Activated T-helper 17 cell treated with anti-CD3 and anti-CD28 coated beads, Interleukin-2, amount 50 U/mL, for 72 hours (primary cell): ENCODE measurements at regions not wholly inside any gene's neighbourhood (a gene's known extent, or its start where the extent isn't known, plus 50 kb on each side); places are given as distances from the start of the nearest gene placed in this dataset.
A peak's percentile ranks its signal among the peaks of the same experiment; 100 is the strongest.

Experiments
- ATAC-seq: fragments of 150-1000 bp; cut with Tn5 transposase; replicated peaks from 2 replicates; pipeline ENCODE4 v1.10.0; 2021; ENCODE audit warnings: mild to moderate bottlenecking, moderate library complexity
- H3K27ac Mint-ChIP-seq: one replicate; pipeline ENCODE4 v1.8.0; 2022; ENCODE audit warnings: mixed read lengths
- H3K27me3 Mint-ChIP-seq: one replicate; pipeline ENCODE4 v1.8.0; 2022; ENCODE audit warnings: mixed read lengths
- H3K36me3 Mint-ChIP-seq: one replicate; pipeline ENCODE4 v1.8.0; 2022; ENCODE audit warnings: low read depth, mild to moderate bottlenecking, mixed read lengths
- H3K4me1 Mint-ChIP-seq: one replicate; pipeline ENCODE4 v1.8.0; 2022; ENCODE audit warnings: mixed read lengths
- H3K4me3 Mint-ChIP-seq: one replicate; pipeline ENCODE4 v1.8.0; 2022; ENCODE audit warnings: mild to moderate bottlenecking, mixed read lengths
- H3K9me3 Mint-ChIP-seq: one replicate; pipeline ENCODE4 v1.8.0; 2022; ENCODE audit warnings: mixed read lengths

GRCh38 chr9:73039271-73040263 is 86.7 kb upstream of the ALDH1A1 start:
- H3K4me3 Mint-ChIP-seq, result no peak overlapping the region
- no peaks in the 10 kb centered on the region for H3K36me3 Mint-ChIP-seq
- ATAC-seq, result no peak
- no peaks in the 10 kb centered on the region for H3K9me3 Mint-ChIP-seq
- peaks cover 15% of the 10 kb centered on the region for H3K27me3 Mint-ChIP-seq
- no peaks in the 10 kb centered on the region for H3K4me1 Mint-ChIP-seq
- H3K27ac Mint-ChIP-seq, result no peak overlapping the region

GRCh38 chr9:73038613-73039012 is 85.8 kb upstream of the ALDH1A1 start:
- Mint-ChIP-seq H3K27ac (no peak overlapping the region), H3K27me3 (peaks cover 16% of the 10 kb centered on the region), H3K4me3 (no peak overlapping the region), H3K4me1 (no peaks in the 10 kb centered on the region), H3K36me3 (no peaks in the 10 kb centered on the region), H3K9me3 (no peaks in the 10 kb centered on the region)
- ATAC-seq, result no peak

- Mint-ChIP-seq H3K27ac (no peak overlapping the region), H3K4me1 (no peaks in the 10 kb centered on the region), H3K4me3 (no peak overlapping the region), H3K27me3 (peaks cover 17% of the 10 kb centered on the region), H3K36me3 (no peaks in the 10 kb centered on the region), H3K9me3 (no peaks in the 10 kb centered on the region)
- no peak for ATAC-seq
Measured at GRCh38 chr9:73038089-73038509, 85.2 kb upstream of the ALDH1A1 start.

GRCh38 chr9:73037613-73038012 is 84.8 kb upstream of the ALDH1A1 start:
- no peak overlapping the region for H3K4me3 Mint-ChIP-seq
- H3K36me3 Mint-ChIP-seq, result no peaks in the 10 kb centered on the region
- no peaks in the 10 kb centered on the region for H3K9me3 Mint-ChIP-seq
- ATAC-seq, result no peak
- H3K27ac Mint-ChIP-seq, result no peak overlapping the region
- H3K27me3 Mint-ChIP-seq, result peaks cover 19% of the 10 kb centered on the region
- H3K4me1 Mint-ChIP-seq, result no peaks in the 10 kb centered on the region

- ATAC-seq, result no peak
- Mint-ChIP-seq H3K4me1 (no peaks in the 10 kb centered on the region), H3K27me3 (peaks cover 17% of the 10 kb centered on the region), H3K9me3 (no peaks in the 10 kb centered on the region), H3K27ac (no peak overlapping the region), H3K4me3 (no peak overlapping the region), H3K36me3 (no peaks in the 10 kb centered on the region)
Measured at GRCh38 chr9:73034962-73035361, 82.1 kb upstream of the ALDH1A1 start.

- peaks cover 10% of the 10 kb centered on the region for H3K27me3 Mint-ChIP-seq
- no peak overlapping the region for H3K4me3 Mint-ChIP-seq
- H3K4me1 Mint-ChIP-seq, result no peaks in the 10 kb centered on the region
- no peak overlapping the region for H3K27ac Mint-ChIP-seq
- ATAC-seq, result no peak
- H3K9me3 Mint-ChIP-seq, result no peaks in the 10 kb centered on the region
- no peaks in the 10 kb centered on the region for H3K36me3 Mint-ChIP-seq
Measured at GRCh38 chr9:73031350-73031749, 78.5 kb upstream of the ALDH1A1 start.

- Mint-ChIP-seq H3K36me3 (no peaks in the 10 kb centered on the region), H3K4me1 (no peaks in the 10 kb centered on the region), H3K9me3 (no peaks in the 10 kb centered on the region), H3K27ac (no peak overlapping the region), H3K27me3 (peaks cover 7% of the 10 kb centered on the region), H3K4me3 (no peak overlapping the region)
- no peak for ATAC-seq
Measured at GRCh38 chr9:73030370-73031030, 77.6 kb upstream of the ALDH1A1 start.

- no peak for ATAC-seq
- no peaks in the 10 kb centered on the region for H3K36me3 Mint-ChIP-seq
- peaks cover 3% of the 10 kb centered on the region for H3K27me3 Mint-ChIP-seq
- H3K9me3 Mint-ChIP-seq, result no peaks in the 10 kb centered on the region
- H3K27ac Mint-ChIP-seq, result no peak overlapping the region
- no peak overlapping the region for H3K4me3 Mint-ChIP-seq
- H3K4me1 Mint-ChIP-seq, result no peaks in the 10 kb centered on the region
Measured at GRCh38 chr9:73029346-73029745, 76.5 kb upstream of the ALDH1A1 start.

GRCh38 chr9:73026375-73026774 is 73.5 kb upstream of the ALDH1A1 start:
- ATAC-seq, result no peak
- Mint-ChIP-seq H3K9me3 (no peaks in the 10 kb centered on the region), H3K4me3 (no peak overlapping the region), H3K36me3 (no peaks in the 10 kb centered on the region), H3K4me1 (peaks cover 9% of the 10 kb centered on the region), H3K27me3 (peaks cover 3% of the 10 kb centered on the region), H3K27ac (no peak overlapping the region)

- no peak overlapping the region for H3K27ac Mint-ChIP-seq
- ATAC-seq, result no peak
- H3K4me1 Mint-ChIP-seq, result peaks cover 9% of the 10 kb centered on the region
Measured at GRCh38 chr9:73024601-73025034, 71.8 kb upstream of the ALDH1A1 start.

GRCh38 chr9:73023025-73023541 is 70.2 kb upstream of the ALDH1A1 start:
- H3K4me1 Mint-ChIP-seq, result peaks cover 9% of the 10 kb centered on the region
- peak overlapping the region; percentile 66 for H3K27ac Mint-ChIP-seq
- H3K27me3 Mint-ChIP-seq, result peaks cover 10% of the 10 kb centered on the region
- no peaks in the 10 kb centered on the region for H3K9me3 Mint-ChIP-seq
- no peaks in the 10 kb centered on the region for H3K36me3 Mint-ChIP-seq
- H3K4me3 Mint-ChIP-seq, result peak overlapping the region; percentile 32
- ATAC-seq, result peak; percentile 83

More at GRCh38 chr9:73024601-73025034, 71.8 kb upstream of the ALDH1A1 start:
- Mint-ChIP-seq H3K9me3 (no peaks in the 10 kb centered on the region), H3K36me3 (no peaks in the 10 kb centered on the region), H3K4me3 (no peak overlapping the region), H3K27me3 (peaks cover 6% of the 10 kb centered on the region)

- peak overlapping the region; percentile 66 for H3K27ac Mint-ChIP-seq
Measured at GRCh38 chr9:73022353-73022752, 69.5 kb upstream of the ALDH1A1 start.

GRCh38 chr9:73020877-73021276 is 68.0 kb upstream of the ALDH1A1 start:
- H3K4me1 Mint-ChIP-seq, result peaks cover 9% of the 10 kb centered on the region
- no peak for ATAC-seq
- H3K27me3 Mint-ChIP-seq, result peaks cover 10% of the 10 kb centered on the region
- H3K27ac Mint-ChIP-seq, result no peak overlapping the region
- H3K4me3 Mint-ChIP-seq, result no peak overlapping the region
- no peaks in the 10 kb centered on the region for H3K36me3 Mint-ChIP-seq
- H3K9me3 Mint-ChIP-seq, result no peaks in the 10 kb centered on the region

More at GRCh38 chr9:73022353-73022752, 69.5 kb upstream of the ALDH1A1 start:
- H3K4me1 Mint-ChIP-seq, result peaks cover 9% of the 10 kb centered on the region
- H3K4me3 Mint-ChIP-seq, result no peak overlapping the region
- no peak for ATAC-seq
- peaks cover 10% of the 10 kb centered on the region for H3K27me3 Mint-ChIP-seq
- H3K36me3 Mint-ChIP-seq, result no peaks in the 10 kb centered on the region
- H3K9me3 Mint-ChIP-seq, result no peaks in the 10 kb centered on the region

- no peak overlapping the region for H3K27ac Mint-ChIP-seq
- no peaks in the 10 kb centered on the region for H3K4me1 Mint-ChIP-seq
- ATAC-seq, result no peak
- peaks cover 16% of the 10 kb centered on the region for H3K27me3 Mint-ChIP-seq
- H3K4me3 Mint-ChIP-seq, result no peak overlapping the region
- H3K36me3 Mint-ChIP-seq, result no peaks in the 10 kb centered on the region
- H3K9me3 Mint-ChIP-seq, result no peaks in the 10 kb centered on the region
Measured at GRCh38 chr9:73014011-73014410, 61.2 kb upstream of the ALDH1A1 start.
